Activated B cell treated with CpG ODN at 0.5 μM for 24 hours (primary cell): ENCODE measurements at regions not wholly inside any gene's neighbourhood (a gene's known extent, or its start where the extent isn't known, plus 50 kb on each side); places are given as distances from the start of the nearest gene placed in this dataset.

Source experiments
- ATAC-seq: fragments of 200-7000 bp; cut with Tn5 transposase; one replicate; pipeline ENCODE4 v1.10.0; 2021; ENCODE audit warnings: low read depth, mild to moderate bottlenecking, moderate library complexity
- CTCF ChIA-PET: fragments of 350-600 bp; sonication (Branson Sonifier 250); formaldehyde crosslinking; loops from one replicate; lab custom pipeline; 2021; ENCODE audit warnings: antibody characterized with exemption; lab: Charles Lee
- POLR2A ChIA-PET: fragments of 350-600 bp; sonication (Branson Sonifier 250); formaldehyde crosslinking; loops from one replicate; lab custom pipeline; 2021; ENCODE audit warnings: antibody characterized with exemption; lab: Charles Lee
- DNase-seq: peaks from one replicate; pipeline ENCODE4 v3.0.0; 2022
- H3K27ac Mint-ChIP-seq: one replicate; pipeline ENCODE4 v1.8.0; 2020; ENCODE audit warnings: mixed read lengths
- H3K27me3 Mint-ChIP-seq: one replicate; pipeline ENCODE4 v1.8.0; 2021; ENCODE audit warnings: mixed read lengths
- H3K36me3 Mint-ChIP-seq: one replicate; pipeline ENCODE4 v1.8.0; 2021; ENCODE audit warnings: low read depth, mixed read lengths
- H3K4me1 Mint-ChIP-seq: one replicate; pipeline ENCODE4 v1.8.0; 2021; ENCODE audit warnings: mixed read lengths
- H3K4me3 Mint-ChIP-seq: one replicate; pipeline ENCODE4 v1.8.0; 2020; ENCODE audit warnings: mild to moderate bottlenecking, mixed read lengths
- H3K9me3 Mint-ChIP-seq: one replicate; pipeline ENCODE4 v1.8.0; 2020; ENCODE audit warnings: mixed read lengths
- CTCF ChIP-seq: fragments of 200-600 bp; IDR thresholded peaks from one replicate; pipeline ENCODE4 v1.8.0; 2022; ENCODE audit warnings: antibody characterized with exemption, mild to moderate bottlenecking
- intact Hi-C: fragments of 100-400 bp; cut with micrococcal nuclease; formaldehyde crosslinking; loops from one replicate; pipeline ENCODE4 v1.15.1; 2024

GRCh38 chr2:236871500-236872001 is 214.1 kb upstream of the COPS8 start:
- no peak overlapping the region for H3K27ac Mint-ChIP-seq
- ATAC-seq = no peak
- H3K36me3 Mint-ChIP-seq = no peaks in the 10 kb centered on the region
- H3K9me3 Mint-ChIP-seq = peaks cover 3% of the 10 kb centered on the region
- no peaks in the 10 kb centered on the region for H3K27me3 Mint-ChIP-seq
- TF ChIP-seq CTCF = no peak
- ChIA-PET POLR2A (no interaction called here), CTCF (no interaction called here)
- H3K4me1 Mint-ChIP-seq = peaks cover 2% of the 10 kb centered on the region
- intact Hi-C loops = no loop called here
- H3K4me3 Mint-ChIP-seq = no peak overlapping the region
- no peak for DNase-seq

GRCh38 chr2:236872015-236872414 is 213.7 kb upstream of the COPS8 start:
- no peak for DNase-seq
- no peak for TF ChIP-seq CTCF
- Mint-ChIP-seq H3K36me3 (no peaks in the 10 kb centered on the region), H3K9me3 (no peaks in the 10 kb centered on the region), H3K4me1 (peaks cover 2% of the 10 kb centered on the region), H3K27ac (no peak overlapping the region), H3K27me3 (no peaks in the 10 kb centered on the region), H3K4me3 (no peak overlapping the region)
- no peak for ATAC-seq
- ChIA-PET CTCF (no interaction called here), POLR2A (no interaction called here)
- intact Hi-C loops = no loop called here

GRCh38 chr2:236872981-236873380 is 212.7 kb upstream of the COPS8 start:
- ATAC-seq (no peak), DNase-seq (no peak)
- Mint-ChIP-seq H3K4me3 (no peak overlapping the region), H3K4me1 (peaks cover 2% of the 10 kb centered on the region), H3K27ac (no peak overlapping the region), H3K9me3 (no peaks in the 10 kb centered on the region), H3K27me3 (no peaks in the 10 kb centered on the region), H3K36me3 (no peaks in the 10 kb centered on the region)
- no peak for TF ChIP-seq CTCF
- intact Hi-C loops = no loop called here
- POLR2A ChIA-PET = no interaction called here
- CTCF ChIA-PET = no interaction called here

GRCh38 chr2:236873636-236874035 is 212.1 kb upstream of the COPS8 start:
- DNase-seq = no peak
- Mint-ChIP-seq H3K36me3 (no peaks in the 10 kb centered on the region), H3K27ac (no peak overlapping the region), H3K27me3 (no peaks in the 10 kb centered on the region), H3K4me1 (peaks cover 2% of the 10 kb centered on the region), H3K4me3 (no peak overlapping the region), H3K9me3 (no peaks in the 10 kb centered on the region)
- ATAC-seq = no peak
- intact Hi-C loops = no loop called here
- no peak for TF ChIP-seq CTCF
- ChIA-PET CTCF (no interaction called here), POLR2A (no interaction called here)

GRCh38 chr2:236874866-236875481 is 210.7 kb upstream of the COPS8 start:
- Mint-ChIP-seq H3K4me1 (peaks cover 2% of the 10 kb centered on the region), H3K27me3 (no peaks in the 10 kb centered on the region), H3K27ac (no peak overlapping the region), H3K4me3 (no peak overlapping the region), H3K36me3 (no peaks in the 10 kb centered on the region), H3K9me3 (no peaks in the 10 kb centered on the region)
- no peak for DNase-seq
- TF ChIP-seq CTCF = no peak
- POLR2A ChIA-PET = no interaction called here
- CTCF ChIA-PET = no interaction called here
- intact Hi-C loops = no loop called here
- ATAC-seq = no peak
